GM23248 (cell line): ENCODE measurements at regions not wholly inside any gene's neighbourhood (a gene's known extent, or its start where the extent isn't known, plus 50 kb on each side); places are given as distances from the start of the nearest gene placed in this dataset.

Experiments
- EZH2 ChIP-seq: fragments of 200-600 bp; sonication (generic); IDR thresholded peaks from 2 replicates; pipeline ENCODE4 v1.6.1; 2018; ENCODE audit warnings: antibody characterized with exemption, mild to moderate bottlenecking; ENCODE audit not compliant: insufficient read depth, poor library complexity, severe bottlenecking
- EZH2phosphoT487 ChIP-seq: fragments of 200-600 bp; sonication (generic); IDR thresholded peaks from 2 replicates; pipeline ENCODE4 v1.6.1; 2018; ENCODE audit warnings: antibody characterized with exemption, moderate library complexity, mild to moderate bottlenecking, low read depth; ENCODE audit not compliant: insufficient read depth

DNA sequence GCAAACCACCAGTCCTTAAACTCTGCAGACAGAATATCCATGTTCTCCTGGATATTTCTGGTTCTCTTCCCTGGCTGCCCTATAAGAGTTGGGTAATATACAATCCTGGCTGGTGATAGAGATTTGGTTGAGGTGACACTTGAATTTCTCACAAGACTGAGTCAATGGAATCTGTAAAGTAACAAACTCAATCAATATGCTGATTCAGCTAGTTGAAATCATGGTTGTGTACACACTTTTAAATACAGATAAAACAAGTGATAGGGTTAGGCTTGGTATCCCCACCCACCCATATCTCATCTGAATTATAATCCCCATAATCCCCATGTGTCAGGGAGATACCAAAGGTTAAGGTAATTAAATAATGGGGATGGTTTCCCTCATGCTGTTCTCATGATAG is 349.2 kb upstream of the MAD2L1 start:
- TF ChIP-seq EZH2phosphoT487 (no peak), EZH2 (no peak)
